ENCODE measurements at regions not wholly inside any gene's neighbourhood (a gene's known extent, or its start where the extent isn't known, plus 50 kb on each side); places are given as distances from the start of the nearest gene placed in this dataset.

GRCh38 chr18:34600158-34600557 lies 109.9 kb upstream of the DTNA start:
- TF ChIP-seq POLR2AphosphoS5 (IDR thresholded peaks at IDR 0.05; ENCODE audit: insufficient read depth in 1 of 2, low read depth in 1 of 2) (no peak), CTCF (IDR thresholded peaks at IDR 0.05) (no peak)
